H9 (cell line): ENCODE measurements at regions not wholly inside any gene's neighbourhood (a gene's known extent, or its start where the extent isn't known, plus 50 kb on each side); places are given as distances from the start of the nearest gene placed in this dataset.

Experiments
- DNase-seq: peaks from one replicate; pipeline ENCODE4 v3.0.0-alpha.2; 2017
- H2AFZ ChIP-seq: one replicate; pipeline ENCODE4 v1.6.1; 2013; ENCODE audit warnings: mild to moderate bottlenecking, low read length, control low read depth, moderate library complexity
- H2AK5ac ChIP-seq: 2 replicates; pipeline ENCODE4 v1.6.1; 2013; ENCODE audit warnings: low read length, control low read depth, mixed read lengths; ENCODE audit not compliant: insufficient read length
- H2BK120ac ChIP-seq: one replicate; pipeline ENCODE4 v1.6.1; 2013; ENCODE audit warnings: low read depth, mild to moderate bottlenecking, low read length, control low read depth, inconsistent platforms; ENCODE audit not compliant: poor library complexity, severe bottlenecking
- H2BK12ac ChIP-seq: 2 replicates; pipeline ENCODE4 v1.6.1; 2013; ENCODE audit warnings: low read length, control low read depth, mixed read lengths, low read depth; ENCODE audit not compliant: insufficient read length
- H2BK15ac ChIP-seq: 2 replicates; pipeline ENCODE4 v1.6.1; 2013; ENCODE audit warnings: low read depth, low read length, control low read depth
- H2BK20ac ChIP-seq: one replicate; pipeline ENCODE4 v1.6.1; 2013; ENCODE audit warnings: low read depth, mild to moderate bottlenecking, low read length, control low read depth, inconsistent platforms; ENCODE audit not compliant: poor library complexity, severe bottlenecking
- H2BK5ac ChIP-seq: 2 replicates; pipeline ENCODE4 v1.6.1; 2013; ENCODE audit warnings: low read length, control low read depth, mixed read lengths; ENCODE audit not compliant: insufficient read length
- H3K14ac ChIP-seq: 2 replicates; pipeline ENCODE4 v1.6.1; 2013; ENCODE audit warnings: low read length, control low read depth; ENCODE audit not compliant: insufficient read depth
- H3K18ac ChIP-seq: 2 replicates; pipeline ENCODE4 v1.6.1; 2013; ENCODE audit warnings: low read depth, mild to moderate bottlenecking, mixed read lengths, low read length, control low read depth; ENCODE audit not compliant: insufficient read length
- H3K23ac ChIP-seq: 2 replicates; pipeline ENCODE4 v1.6.1; 2013; ENCODE audit warnings: low read length, control low read depth, mixed read lengths, low read depth; ENCODE audit not compliant: insufficient read length
- H3K23me2 ChIP-seq: 2 replicates; pipeline ENCODE4 v1.6.1; 2013; ENCODE audit warnings: low read depth, mild to moderate bottlenecking, mixed read lengths, low read length, control low read depth; ENCODE audit not compliant: insufficient read length, poor library complexity, severe bottlenecking
- H3K27ac ChIP-seq: 2 replicates; pipeline ENCODE4 v1.5.1; 2013; ENCODE audit warnings: low read length, control low read depth, mixed read lengths, low read depth; ENCODE audit not compliant: insufficient read length
- H3K27me3 ChIP-seq: 2 replicates; pipeline ENCODE4 v1.6.1; 2013; ENCODE audit warnings: low read length, control low read depth, inconsistent platforms; ENCODE audit not compliant: insufficient read depth
- H3K4ac ChIP-seq: 2 replicates; pipeline ENCODE4 v1.6.1; 2013; ENCODE audit warnings: low read depth, mild to moderate bottlenecking, control low read depth, inconsistent platforms, low read length, moderate library complexity
- H3K4me1 ChIP-seq: 2 replicates; pipeline ENCODE4 v1.6.1; 2013; ENCODE audit warnings: low read length, control low read depth, inconsistent platforms; ENCODE audit not compliant: insufficient read depth
- H3K4me2 ChIP-seq: 2 replicates; pipeline ENCODE4 v1.6.1; 2013; ENCODE audit warnings: low read length, control low read depth, mixed read lengths; ENCODE audit not compliant: insufficient read length, insufficient read depth
- H3K56ac ChIP-seq: 2 replicates; pipeline ENCODE4 v1.6.1; 2013; ENCODE audit warnings: low read depth, mild to moderate bottlenecking, mixed read lengths, low read length, control low read depth; ENCODE audit not compliant: insufficient read length
- H3K79me1 ChIP-seq: 2 replicates; pipeline ENCODE4 v1.6.1; 2013; ENCODE audit warnings: low read depth, mild to moderate bottlenecking, moderate library complexity, low read length, control low read depth, inconsistent platforms; ENCODE audit not compliant: insufficient read depth, poor library complexity, severe bottlenecking
- H3K79me2 ChIP-seq: 2 replicates; pipeline ENCODE4 v1.6.1; 2013; ENCODE audit warnings: low read length, control low read depth, inconsistent platforms; ENCODE audit not compliant: insufficient read depth
- H3K9ac ChIP-seq: 2 replicates; pipeline ENCODE4 v1.6.1; 2013; ENCODE audit warnings: low read length, control low read depth, mixed read lengths; ENCODE audit not compliant: insufficient read length; ENCODE audit errors: extremely low read depth
- H3K9me3 ChIP-seq: one replicate; pipeline ENCODE4 v1.6.1; 2013; ENCODE audit warnings: low read depth, low read length, inconsistent platforms; ENCODE audit not compliant: control insufficient read depth
- H3T11ph ChIP-seq: one replicate; pipeline ENCODE4 v1.6.1; 2013; ENCODE audit warnings: mild to moderate bottlenecking, low read length, control low read depth, inconsistent platforms
- H4K20me1 ChIP-seq: one replicate; pipeline ENCODE4 v1.6.1; 2013; ENCODE audit not compliant: control insufficient read depth, insufficient read length, insufficient read depth
- H4K5ac ChIP-seq: 2 replicates; pipeline ENCODE4 v1.6.1; 2013; ENCODE audit warnings: low read depth, mild to moderate bottlenecking, mixed read lengths, low read length, control low read depth; ENCODE audit not compliant: insufficient read length
- H4K8ac ChIP-seq: replicated peaks from 2 replicates; pipeline ENCODE4 v1.6.1; 2013; ENCODE audit warnings: low read length, control low read depth, mixed read lengths, low read depth; ENCODE audit not compliant: insufficient read length
- H4K91ac ChIP-seq: 2 replicates; pipeline ENCODE4 v1.6.1; 2013; ENCODE audit warnings: low read depth, mild to moderate bottlenecking, moderate library complexity, mixed read lengths, low read length, control low read depth; ENCODE audit not compliant: insufficient read length
- H3K27ac Mint-ChIP-seq, 3 experiments: 2 replicates in 2 of 3; 3 replicates in 1 of 3; pipeline ENCODE4 v1.8.0; 2020 to 2021; ENCODE audit warnings: mixed read lengths in 3 of 3, mild to moderate bottlenecking in 1 of 3, moderate library complexity in 1 of 3
- H3K27me3 Mint-ChIP-seq: 2 replicates; pipeline ENCODE4 v1.8.0; 2021; ENCODE audit warnings: low read depth, mild to moderate bottlenecking, moderate library complexity, mixed read lengths
- H3K36me3 Mint-ChIP-seq, 3 experiments: 2 replicates in 2 of 3; 3 replicates in 1 of 3; pipeline ENCODE4 v1.8.0; 2020 to 2021; ENCODE audit warnings: low read depth in 3 of 3, mixed read lengths in 3 of 3; ENCODE audit not compliant: insufficient read depth in 1 of 3
- H3K4me1 Mint-ChIP-seq, 2 experiments: 2 replicates each; pipeline ENCODE4 v1.8.0; 2020; ENCODE audit warnings: mixed read lengths in 2 of 2
- H3K4me3 Mint-ChIP-seq, 2 experiments: 2 replicates in 1 of 2; 3 replicates in 1 of 2; pipeline ENCODE4 v1.8.0; 2020 to 2021; ENCODE audit warnings: mild to moderate bottlenecking in 2 of 2, mixed read lengths in 2 of 2, moderate library complexity in 1 of 2
- H3K9me3 Mint-ChIP-seq, 2 experiments: 2 replicates in 1 of 2; 3 replicates in 1 of 2; pipeline ENCODE4 v1.8.0; 2020; ENCODE audit warnings: mild to moderate bottlenecking in 2 of 2, mixed read lengths in 2 of 2, moderate library complexity in 1 of 2
- CTCF ChIP-seq: fragments of 200-600 bp; sonication (generic); conservative IDR thresholded peaks from 3 replicates; pipeline ENCODE4 v1.8.0; 2021; ENCODE audit warnings: antibody characterized with exemption, mild to moderate bottlenecking
- WGBS: extraction: QIAGEN DNeasy Blood & Tissue Kit; methylation state at CpG from one replicate; pipeline ENCODE4 v1.1.7; 2013; ENCODE audit warnings: missing lambda C conversion rate, low lambda C conversion rate, mixed read lengths; ENCODE audit not compliant: insufficient read length; ENCODE audit errors: extremely low coverage; 5-methylcytosine and 5-hydroxymethylcytosine counted together

- no peak for TF ChIP-seq CTCF
- Histone ChIP-seq H2AFZ (no peak overlapping the region), H4K20me1 (no peaks in the 10 kb centered on the region), H3K27ac (no peak overlapping the region), H2BK12ac (no peak overlapping the region), H3K14ac (no peak overlapping the region), H3K4me2 (no peak overlapping the region), H3K79me2 (no peaks in the 10 kb centered on the region), H3T11ph (no peak overlapping the region), H3K27me3 (no peaks in the 10 kb centered on the region), H3K23ac (no peak overlapping the region), H2BK20ac (no peak overlapping the region), H3K4ac (no peak overlapping the region), H3K4me1 (no peaks in the 10 kb centered on the region), H3K79me1 (no peaks in the 10 kb centered on the region), H3K23me2 (no peaks in the 10 kb centered on the region), H2BK120ac (no peak overlapping the region), H3K18ac (no peak overlapping the region), H4K8ac (no peak overlapping the region), H4K91ac (no peak overlapping the region), H3K9me3 (peaks cover 13% of the 10 kb centered on the region), H4K5ac (no peak overlapping the region), H2BK15ac (no peak overlapping the region), H3K56ac (no peak overlapping the region), H2AK5ac (no peak overlapping the region), H2BK5ac (no peak overlapping the region), H3K9ac (no peak overlapping the region)
- Mint-ChIP-seq H3K4me1 (peaks cover 5 to 6% of the 10 kb centered on the region in 2 experiments), H3K27ac (no peak overlapping the region; a peak in 1 of 7 replicates), H3K9me3 (peaks cover 25 to 28% of the 10 kb centered on the region in 2 experiments), H3K4me3 (no peak overlapping the region), H3K36me3 (peaks cover 23 to 25% (median 23%) of the 10 kb centered on the region in 3 experiments), H3K27me3 (peaks cover 3% of the 10 kb centered on the region; the same call in 1 of the 2 replicates)
- no CpG with 5 or more reads among the region's 1 CpG for WGBS
- no peak for DNase-seq
Measured at GRCh38 chr1:57845041-57845440, 421.2 kb upstream of the DAB1 start.
